ENCODE measurements at regions not wholly inside any gene's neighbourhood (a gene's known extent, or its start where the extent isn't known, plus 50 kb on each side); places are given as distances from the start of the nearest gene placed in this dataset.

DNA sequence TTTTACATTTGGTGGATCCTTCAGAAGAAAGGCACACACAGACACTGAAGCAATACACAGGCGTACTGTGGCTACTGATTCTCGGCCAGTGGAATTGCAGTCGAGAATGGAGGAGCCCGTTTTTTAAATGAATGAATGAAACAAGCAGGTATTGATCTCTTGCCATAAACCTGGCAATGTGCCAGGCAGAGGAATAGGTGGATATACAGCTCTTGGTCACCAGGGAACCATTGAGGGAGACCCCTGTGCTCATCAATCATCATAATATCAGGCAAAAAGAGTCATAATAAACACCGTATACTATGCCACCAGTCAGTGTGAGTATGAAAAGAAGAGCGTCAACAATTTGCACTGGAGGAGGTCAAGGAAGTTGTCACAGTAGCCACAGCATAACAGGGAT, 140.3 kb upstream of the FOXF1 start:
- no peak for DNase-seq (ENCODE audit: low read depth in 4 of 4, low spot score in 3 of 4)

DNA sequence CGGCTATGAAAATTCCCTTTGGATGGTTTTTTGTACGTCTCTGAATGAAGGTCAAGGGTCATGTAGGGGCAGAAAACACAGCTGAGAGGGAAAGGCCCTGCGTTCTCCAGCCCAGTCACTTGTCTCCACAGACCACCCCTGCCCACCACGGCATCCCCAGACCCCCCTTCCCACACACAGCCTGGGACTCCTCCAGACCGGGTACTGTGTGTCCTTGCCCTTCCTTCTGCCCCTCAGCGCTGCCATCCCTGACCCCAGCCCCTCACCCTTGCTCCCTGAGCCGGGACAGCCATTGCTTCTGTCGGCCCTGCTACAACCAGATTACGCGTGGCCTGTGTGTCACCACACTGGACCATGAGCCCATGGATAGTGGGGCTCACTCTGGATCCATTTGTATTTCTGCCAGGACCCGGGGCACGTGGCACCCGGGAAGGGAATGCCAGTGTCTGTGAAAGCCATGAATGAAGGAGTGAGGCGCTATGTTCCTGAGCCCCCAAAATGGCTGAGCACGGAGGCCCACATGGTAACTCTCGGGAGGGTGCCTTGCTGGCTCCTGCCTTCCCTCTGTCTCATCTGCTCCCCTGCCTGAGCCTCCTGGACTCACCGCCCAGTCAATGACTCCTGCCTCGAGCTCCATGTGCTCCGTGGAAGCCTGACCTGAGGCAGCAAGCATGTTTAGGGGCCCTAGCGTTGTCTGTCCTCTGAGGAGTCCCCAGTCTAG, 139.1 kb upstream of the FOXF1 start:
- no peak for DNase-seq (ENCODE audit: low read depth in 4 of 4, low spot score in 3 of 4)

DNA sequence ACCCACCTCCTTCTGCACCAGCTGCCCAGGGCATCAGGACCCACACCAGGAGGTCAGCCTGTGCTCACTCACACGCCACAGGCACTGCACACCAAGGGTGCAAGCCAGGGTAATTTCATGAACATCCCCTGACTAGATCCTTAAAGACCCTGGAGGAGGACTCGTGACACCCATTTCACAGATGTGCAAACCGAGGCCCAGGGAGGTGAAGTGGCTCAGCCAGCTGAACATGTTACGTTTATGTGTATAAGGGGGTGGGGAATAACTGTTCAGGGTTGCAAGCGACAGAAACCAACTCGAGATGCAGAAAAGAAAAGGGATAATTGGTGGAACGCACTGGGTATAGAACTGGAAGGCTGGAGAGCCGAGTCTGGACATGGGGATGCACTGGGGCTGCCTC, 138.1 kb upstream of the FOXF1 start:
- DNase-seq (ENCODE audit: low read depth in 4 of 4, low spot score in 3 of 4): no peak

DNA sequence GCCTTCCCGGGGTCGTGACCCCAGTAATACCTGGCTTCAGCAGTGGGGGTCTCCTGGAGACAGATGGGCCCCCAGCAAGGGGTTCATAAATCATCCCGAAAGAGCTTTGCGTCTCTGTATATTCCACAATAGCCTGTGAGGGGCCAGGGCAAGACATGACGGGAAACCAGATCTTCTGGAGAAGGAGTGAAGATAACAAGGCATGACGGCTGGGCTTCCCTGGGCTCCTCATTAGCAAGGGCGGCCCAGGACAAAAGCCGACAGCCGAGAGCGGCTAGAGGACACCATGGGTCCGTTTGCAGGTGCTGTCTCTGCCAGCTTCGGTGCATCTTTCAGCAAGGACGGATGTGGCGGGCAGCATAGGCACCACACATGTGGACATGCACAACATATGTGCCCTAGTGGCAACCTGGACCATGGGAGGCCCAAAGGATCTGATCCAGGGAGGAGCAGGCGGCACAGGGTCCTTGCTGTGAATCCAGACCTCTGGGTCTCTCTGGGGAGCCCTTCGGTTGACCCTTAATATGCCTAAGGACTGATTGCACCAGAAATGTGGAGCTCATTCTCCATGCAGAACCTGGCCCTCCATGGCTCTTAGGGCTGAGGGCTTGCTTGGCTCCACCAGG, 136.9 kb upstream of the FOXF1 start:
- DNase-seq (ENCODE audit: low read depth in 4 of 4, low spot score in 3 of 4): no peak

DNA sequence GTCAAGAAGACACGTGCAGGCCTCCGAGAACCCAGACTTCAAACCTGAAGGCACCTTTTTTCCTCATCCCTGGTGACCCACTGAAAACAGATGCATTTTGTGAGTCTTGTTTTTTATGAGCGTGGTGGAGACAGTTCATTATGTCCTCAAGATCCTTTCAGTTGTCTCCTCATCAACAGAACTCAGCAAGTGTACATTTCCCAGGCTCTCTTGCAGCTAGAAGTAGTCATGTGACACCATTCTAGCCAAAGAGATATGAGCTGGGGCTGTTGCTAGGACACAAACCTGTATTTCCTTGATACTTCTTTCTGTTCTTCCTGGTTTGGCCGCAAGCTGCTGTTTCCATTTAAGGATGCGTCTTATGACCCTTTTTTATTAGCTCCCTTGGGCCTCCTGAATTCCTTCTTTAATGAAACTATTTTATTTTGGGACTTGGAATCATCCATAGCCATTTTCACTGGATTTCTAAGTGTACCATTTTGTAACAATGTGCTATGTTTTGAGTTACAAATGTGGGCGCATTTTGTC, 135.7 kb upstream of the FOXF1 start:
- no peak for DNase-seq (ENCODE audit: low read depth in 4 of 4, low spot score in 3 of 4)

DNA sequence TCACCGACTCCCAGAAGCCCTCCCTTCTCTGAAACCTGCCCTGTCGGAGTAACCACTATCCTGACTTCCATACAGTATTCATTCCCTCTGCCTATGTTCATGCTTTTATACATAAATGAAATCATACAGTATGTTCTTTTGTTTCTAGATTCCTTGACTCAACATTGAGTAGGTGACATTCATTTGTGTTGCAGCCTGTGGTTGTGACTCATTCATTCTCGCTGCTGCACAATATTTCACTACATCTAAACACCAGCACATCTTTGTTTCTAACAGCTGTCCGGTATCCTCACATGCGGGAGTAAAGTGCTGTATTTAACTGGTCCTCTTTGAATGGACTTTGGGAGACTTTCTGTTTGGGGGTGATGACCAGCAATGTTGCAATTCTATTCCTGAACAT, 135.0 kb upstream of the FOXF1 start:
- DNase-seq (ENCODE audit: low read depth in 4 of 4, low spot score in 3 of 4): no peak

DNA sequence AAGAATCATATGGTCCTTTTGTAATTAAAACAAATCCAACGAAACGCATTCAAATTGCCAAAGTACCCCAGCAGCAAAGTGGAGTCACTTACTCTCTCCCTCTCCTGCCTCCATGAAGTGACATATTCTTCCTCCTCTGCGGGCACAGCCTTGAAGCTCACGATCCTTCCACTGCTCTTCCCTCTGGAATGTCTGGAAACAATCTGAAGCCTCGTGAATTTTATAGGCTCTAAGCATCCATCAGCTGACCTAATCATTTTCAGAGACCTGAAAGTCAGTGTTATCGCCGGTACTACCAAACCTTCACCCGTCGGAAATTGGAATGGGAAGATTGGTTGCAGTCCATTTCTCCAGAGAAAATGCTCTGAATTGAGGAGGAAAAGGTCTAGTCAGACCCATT, 134.5 kb upstream of the FOXF1 start:
- no peak for DNase-seq (ENCODE audit: low read depth in 4 of 4, low spot score in 3 of 4)

DNA sequence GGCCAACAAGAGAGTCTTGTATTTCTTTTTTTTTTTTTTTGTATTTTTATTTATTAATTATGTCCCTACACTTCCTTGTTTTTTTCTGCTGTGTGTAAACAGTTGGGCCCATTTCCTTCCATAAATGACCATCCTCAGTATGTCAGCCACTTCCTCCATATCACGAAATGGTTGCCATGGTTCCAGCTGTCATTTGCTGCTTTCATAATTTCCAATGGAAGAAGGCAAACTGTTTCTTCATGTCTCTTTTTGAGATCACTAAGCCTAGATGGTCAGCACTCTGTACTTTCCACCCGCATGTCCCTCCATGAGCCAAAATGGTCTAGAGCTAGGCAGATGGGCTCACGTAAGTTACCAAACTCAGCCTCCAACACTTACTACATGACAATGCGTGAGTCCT, 133.5 kb upstream of the FOXF1 start:
- no peak for DNase-seq (ENCODE audit: low read depth in 4 of 4, low spot score in 3 of 4)

DNA sequence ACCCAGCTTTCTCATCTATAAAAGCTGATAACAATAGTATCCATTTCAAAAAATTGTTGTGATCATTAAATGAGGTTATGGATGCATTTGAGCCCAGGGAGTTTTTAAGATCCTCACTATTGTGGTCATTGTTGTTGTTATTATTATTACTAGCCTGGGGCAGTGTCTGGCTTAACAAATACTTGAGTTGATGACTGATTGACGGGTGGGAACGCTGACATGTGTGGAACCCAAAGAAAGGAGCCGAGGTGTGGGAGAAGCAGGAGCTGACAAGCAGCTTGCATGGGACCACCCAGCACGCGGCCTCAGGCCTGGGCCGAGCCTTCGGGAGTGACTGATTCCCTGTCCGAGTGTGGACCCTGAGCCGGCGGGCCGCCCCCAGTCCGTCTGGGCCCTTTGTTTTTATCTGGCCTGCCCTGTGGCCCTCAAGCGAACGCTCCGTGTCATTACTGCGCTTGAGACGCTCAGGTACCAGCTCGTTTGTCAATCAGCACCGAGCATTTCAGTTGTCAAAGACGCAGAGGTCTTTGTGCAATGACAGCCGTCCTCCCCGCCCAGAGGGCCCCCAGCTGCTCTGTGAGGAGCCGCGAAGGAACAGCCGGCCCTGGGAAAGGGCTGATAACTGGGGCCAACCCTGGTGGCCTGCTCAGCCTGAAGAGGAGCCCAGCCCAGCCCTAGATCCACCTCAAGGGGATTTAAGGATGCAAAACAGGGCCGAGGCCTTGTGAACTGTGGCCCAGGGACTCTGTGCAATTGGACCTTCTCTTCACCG, 132.9 kb upstream of the FOXF1 start:
- DNase-seq (ENCODE audit: low read depth in 4 of 4, low spot score in 3 of 4): no peak

DNA sequence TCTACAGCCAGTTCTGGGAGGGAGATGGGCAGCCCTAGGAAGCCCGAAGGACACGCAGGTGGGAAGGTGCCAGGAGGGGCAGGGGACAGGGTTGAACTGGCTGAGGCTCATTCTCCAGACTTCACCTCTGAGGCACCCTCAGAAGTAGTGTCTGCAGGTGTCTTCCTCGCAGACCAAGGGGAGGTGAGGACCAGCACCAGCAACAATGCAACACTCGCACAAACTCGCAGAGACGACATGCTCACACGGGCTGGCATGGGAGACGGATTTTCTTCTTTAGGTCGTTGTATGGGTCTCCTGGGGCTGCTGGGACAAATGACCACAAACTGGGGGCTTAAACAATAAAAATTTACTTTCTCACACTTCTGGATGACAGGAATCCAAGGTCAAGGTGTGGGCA, 132.2 kb upstream of the FOXF1 start:
- DNase-seq (ENCODE audit: low read depth in 4 of 4, low spot score in 3 of 4): no peak

DNA sequence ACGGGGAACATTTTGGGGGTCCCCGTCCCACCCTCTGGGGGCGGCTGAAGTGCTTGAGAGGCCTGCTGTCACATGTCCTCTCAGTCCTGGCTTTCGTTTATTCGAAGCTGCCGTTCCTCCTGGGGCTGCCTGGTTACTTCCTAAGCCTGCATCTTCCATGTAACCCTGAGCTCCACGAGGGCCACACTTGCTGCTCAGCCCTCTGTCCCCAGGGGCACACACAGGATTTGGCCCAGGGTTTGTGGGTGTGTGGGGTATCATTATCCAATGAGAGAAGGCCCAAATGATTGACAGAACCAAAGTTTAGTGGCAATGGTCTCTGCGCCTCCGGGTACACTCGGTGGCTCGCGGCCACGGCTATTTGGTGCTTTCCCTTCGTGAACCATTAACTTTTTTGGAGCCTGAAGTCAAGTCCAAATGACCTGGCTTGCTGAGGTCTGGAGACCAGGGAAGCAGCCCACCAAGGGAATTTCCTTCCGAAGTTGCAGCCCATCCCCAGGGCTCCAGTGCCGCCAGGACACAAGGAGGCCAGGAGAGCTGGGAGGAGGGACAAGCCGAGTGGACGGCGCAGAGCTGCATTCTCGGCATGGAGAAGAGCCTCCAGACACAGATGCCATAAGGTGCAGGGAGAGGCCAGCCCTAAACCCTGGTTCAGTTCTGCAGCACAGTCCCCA, 131.4 kb upstream of the FOXF1 start:
- DNase-seq (ENCODE audit: low read depth in 4 of 4, low spot score in 3 of 4): no peak

DNA sequence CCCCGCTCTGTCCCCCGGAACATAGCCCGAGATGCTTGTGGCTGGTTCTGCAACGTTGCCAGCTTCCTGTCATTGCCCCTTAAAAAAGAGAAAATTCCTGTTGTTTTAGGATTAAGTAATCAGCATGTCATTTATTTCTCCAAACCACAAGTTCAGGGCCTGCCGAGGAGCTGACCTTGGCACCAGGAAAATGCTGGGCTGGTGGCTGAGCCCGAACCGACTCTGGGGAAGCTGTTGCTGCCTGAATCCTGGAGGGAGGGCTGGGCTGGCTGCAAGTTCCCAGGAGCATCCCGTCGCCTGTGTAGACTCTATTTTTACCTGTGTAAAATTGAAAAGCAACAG, 130.9 kb upstream of the FOXF1 start:
- DNase-seq (ENCODE audit: low read depth in 4 of 4, low spot score in 3 of 4): no peak

DNA sequence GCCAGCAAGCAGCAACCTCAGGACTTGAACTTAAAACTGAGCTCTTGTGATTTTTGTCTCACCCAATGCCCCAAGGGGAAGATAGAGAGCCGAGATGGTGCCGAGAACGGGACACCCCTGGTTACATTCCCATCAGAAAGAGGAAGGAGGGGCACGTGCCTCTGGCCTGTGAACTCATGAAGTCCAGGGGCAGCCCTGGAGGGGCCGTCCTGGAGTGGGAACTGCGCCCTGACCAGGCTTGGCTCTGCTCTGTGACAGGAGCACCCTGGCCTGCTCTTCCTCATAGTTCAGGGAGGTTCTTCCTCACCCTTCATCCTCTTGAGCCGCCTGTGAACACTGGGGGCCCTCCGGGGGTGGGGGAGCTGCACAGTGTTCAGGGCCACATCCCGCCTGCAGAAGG, 130.3 kb upstream of the FOXF1 start:
- no peak for DNase-seq (ENCODE audit: low read depth in 4 of 4, low spot score in 3 of 4)

DNA sequence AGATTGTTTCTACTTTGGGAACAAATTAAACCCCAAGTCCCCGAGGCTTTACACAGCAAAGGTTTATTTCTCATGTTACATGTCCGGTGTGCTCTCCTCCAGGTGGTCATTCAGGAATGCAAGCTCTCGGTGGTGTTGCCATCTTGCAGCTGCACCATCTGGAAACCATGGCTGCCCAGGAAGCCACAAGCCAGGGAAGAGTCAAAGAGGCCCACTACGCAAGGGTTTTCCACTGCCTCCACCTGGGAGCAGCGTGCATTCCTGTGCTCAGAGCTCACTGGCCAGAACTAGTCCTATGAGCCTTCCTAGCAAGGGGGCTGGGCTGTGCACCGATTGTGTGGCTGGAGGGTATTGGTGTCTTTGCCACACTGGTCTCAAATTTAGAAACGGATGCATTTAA, 128.8 kb upstream of the FOXF1 start:
- no peak for DNase-seq (ENCODE audit: low read depth in 4 of 4, low spot score in 3 of 4)

DNA sequence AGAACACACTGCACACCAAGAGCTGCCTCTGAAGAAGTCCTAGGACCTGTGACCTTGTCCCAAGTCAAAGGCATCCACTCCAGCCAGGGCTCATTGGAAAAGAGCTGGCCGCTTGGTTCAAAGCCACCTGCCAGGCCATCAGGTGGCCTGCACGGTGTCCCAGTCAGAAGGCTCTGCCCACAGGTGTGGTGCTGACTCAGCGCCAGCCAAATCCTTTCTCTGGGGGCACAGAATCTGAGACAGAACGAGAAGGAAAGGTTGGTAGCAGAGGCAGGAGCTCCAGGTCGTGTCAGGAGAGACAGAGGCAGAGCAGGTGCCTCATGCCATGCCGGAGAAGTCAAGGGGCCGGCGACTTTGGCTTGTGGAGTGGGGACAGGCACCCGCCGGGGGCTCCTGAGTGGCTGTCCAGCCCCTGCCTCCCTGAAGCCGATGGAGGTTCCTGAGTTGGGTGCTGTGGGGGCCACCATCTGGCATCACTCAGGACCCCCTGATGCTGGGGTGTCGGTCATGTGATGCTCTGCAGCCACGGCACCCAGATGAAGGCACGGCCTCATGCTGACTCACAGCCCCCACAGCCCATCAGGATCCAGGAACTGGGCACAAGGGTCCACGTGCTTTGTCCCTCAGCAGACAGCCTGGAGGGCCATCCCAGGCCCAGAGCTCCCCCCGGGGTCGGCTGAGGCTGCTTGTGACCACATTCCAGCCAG, 128.1 kb upstream of the FOXF1 start:
- DNase-seq (ENCODE audit: low read depth in 4 of 4, low spot score in 3 of 4): no peak

DNA sequence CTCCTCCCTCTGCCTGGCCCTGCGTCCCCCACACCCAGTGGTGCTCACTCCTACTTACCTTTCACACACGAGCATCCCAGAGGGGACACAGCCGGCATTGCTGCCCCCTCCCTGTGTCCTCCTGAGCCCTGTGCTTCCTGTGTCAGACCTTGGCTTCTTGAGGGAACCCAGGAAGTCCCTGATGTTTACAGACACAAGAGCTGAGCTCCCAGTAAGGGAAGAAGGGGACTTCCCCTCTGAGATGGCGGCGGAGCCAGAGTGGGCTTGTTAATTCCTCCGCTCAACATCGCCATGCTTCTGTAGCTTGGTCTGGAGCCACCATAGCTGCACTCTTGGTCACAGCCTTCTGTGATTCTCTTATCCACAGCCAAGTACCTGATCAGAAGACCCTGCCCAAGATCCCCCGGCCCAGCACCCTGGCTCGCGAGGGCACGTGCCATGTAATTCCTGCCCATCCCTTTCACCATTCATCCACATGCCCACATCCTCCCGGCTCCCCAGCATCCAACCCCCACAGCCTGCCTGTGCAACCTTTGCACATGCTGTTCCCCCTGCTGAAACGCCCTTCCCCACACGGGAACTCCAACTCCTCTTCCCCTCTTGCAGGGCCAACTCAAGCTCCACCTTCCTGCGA, 127.4 kb upstream of the FOXF1 start:
- no peak for DNase-seq (ENCODE audit: low read depth in 4 of 4, low spot score in 3 of 4)

DNA sequence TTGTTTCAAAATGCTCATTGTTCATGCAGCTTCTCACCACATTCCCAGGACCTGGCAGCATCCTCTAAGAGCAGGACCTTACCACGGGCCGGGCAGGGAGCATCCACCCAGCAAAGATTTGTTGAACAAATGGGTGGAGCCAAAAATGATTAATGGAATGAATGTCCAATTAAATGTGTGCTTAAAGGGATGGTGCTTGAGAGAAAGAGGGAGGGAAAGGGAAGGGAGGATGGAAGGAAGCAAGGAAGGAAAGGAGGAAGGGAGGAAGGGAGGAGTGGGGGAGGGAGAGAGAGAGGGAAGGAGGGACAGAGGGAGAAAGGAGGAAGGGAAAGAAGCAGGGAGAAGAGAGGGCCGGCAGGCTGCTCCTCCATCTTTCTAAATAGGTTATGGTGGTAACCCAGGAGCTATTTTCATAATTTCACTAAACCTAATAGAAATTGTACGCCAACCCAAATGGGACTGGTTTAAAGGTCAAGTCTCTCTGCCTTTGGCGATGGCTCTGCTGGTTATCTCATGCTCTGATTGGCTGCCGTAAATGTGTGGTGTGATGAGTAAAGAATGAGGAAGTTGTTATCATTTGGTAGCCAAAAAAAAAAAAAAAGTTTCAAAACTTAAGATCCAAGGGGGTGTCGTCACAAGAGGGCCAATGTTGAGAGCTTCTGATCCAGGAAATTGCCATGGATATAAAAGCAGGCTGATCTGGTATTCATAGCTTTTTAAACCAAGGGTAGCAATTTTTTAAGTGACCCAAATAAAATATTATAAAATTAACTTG, 126.7 kb upstream of the FOXF1 start:
- DNase-seq (ENCODE audit: low read depth in 4 of 4, low spot score in 3 of 4): no peak

DNA sequence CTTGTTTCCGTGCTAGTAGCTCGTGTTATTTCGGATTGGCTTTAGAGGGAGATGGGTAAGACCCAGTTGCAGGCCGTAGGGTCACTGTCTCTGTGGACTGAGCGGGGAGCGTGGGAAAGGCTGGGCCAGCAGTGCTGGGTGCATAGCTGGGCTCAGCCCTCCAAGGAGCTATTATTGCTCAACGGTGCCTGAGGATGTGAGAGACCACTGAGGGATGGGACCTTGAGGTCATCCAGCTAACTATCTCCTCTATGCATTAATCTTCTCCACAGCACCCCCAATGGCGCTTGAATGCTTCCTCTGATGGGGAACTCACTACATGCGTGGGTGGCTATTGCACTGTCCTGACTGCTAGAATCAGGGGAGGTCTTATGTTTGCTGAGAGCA, 126.1 kb upstream of the FOXF1 start:
- DNase-seq (ENCODE audit: low read depth in 4 of 4, low spot score in 3 of 4): no peak

DNA sequence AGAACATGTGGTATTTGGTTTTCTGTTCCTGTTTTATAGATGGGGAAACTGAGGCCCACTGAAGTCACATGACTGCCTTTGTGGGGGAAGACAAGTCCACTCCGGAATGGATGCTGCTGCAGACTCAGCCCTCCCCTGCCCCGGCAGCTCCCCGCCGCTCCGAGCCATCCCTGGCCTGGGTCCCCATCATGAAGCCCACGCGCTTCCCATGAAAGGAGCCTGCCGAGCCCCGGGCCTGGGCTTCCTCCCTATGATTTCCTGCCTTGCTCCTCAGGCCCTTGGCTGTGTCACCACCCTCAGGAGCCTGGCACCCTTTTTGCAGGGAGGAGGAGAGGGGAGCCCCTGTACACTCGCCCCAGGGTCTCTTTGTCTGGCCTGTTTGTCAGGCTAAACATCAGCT, 125.3 kb upstream of the FOXF1 start:
- DNase-seq (ENCODE audit: low read depth in 4 of 4, low spot score in 3 of 4): no peak
